GM18909 (cell line): ENCODE measurements at regions not wholly inside any gene's neighbourhood (a gene's known extent, or its start where the extent isn't known, plus 50 kb on each side); places are given as distances from the start of the nearest gene placed in this dataset.
"Not testable (repeated sequence)": the region's sequence is repeated elsewhere in the genome, so short reads cannot be mapped to it uniquely, and the experiment has no call there.

Experiments used
- ATAC-seq: cut with Tn5 transposase; IDR thresholded peaks from one replicate; pipeline ENCODE4 v1.9.1; 2021; ENCODE audit warnings: mild to moderate bottlenecking; ENCODE audit not compliant: unreplicated experiment, poor library complexity

GRCh38 chr4:111959222-111959621, 186.0 kb upstream of the FAM241A start:
- peak; percentile 36 for ATAC-seq

GRCh38 chr4:111960241-111960667, 185.0 kb upstream of the FAM241A start:
- peak; percentile 93 for ATAC-seq

- not testable (repeated sequence) for ATAC-seq
These were observed 184.2 kb upstream of the FAM241A start for GRCh38 chr4:111961026-111961425.

GRCh38 chr4:111961809-111962208, 183.4 kb upstream of the FAM241A start:
- ATAC-seq, result no peak

- peak; percentile 25 for ATAC-seq
These were observed 182.0 kb upstream of the FAM241A start for GRCh38 chr4:111963158-111963700.

- no peak for ATAC-seq
These were observed 167.8 kb upstream of the FAM241A start for GRCh38 chr4:111977419-111977965.

- ATAC-seq, result no peak
These were observed 165.3 kb upstream of the FAM241A start for GRCh38 chr4:111979921-111980320.

GRCh38 chr4:111982089-111982488, 163.2 kb upstream of the FAM241A start:
- no peak for ATAC-seq

- no peak for ATAC-seq
These were observed 161.0 kb upstream of the FAM241A start for GRCh38 chr4:111984169-111984819.

GRCh38 chr4:111985426-111985825, 159.8 kb upstream of the FAM241A start:
- no peak for ATAC-seq

- no peak for ATAC-seq
These were observed 159.2 kb upstream of the FAM241A start for GRCh38 chr4:111986095-111986494.

- no peak for ATAC-seq
These were observed 156.7 kb upstream of the FAM241A start for GRCh38 chr4:111988514-111988913.

GRCh38 chr4:111989817-111990216, 155.4 kb upstream of the FAM241A start:
- ATAC-seq, result no peak

- peak; percentile 94 for ATAC-seq
These were observed 154.1 kb upstream of the FAM241A start for GRCh38 chr4:111991163-111991562.

GRCh38 chr4:111991797-111992196, 153.5 kb upstream of the FAM241A start:
- peak; percentile 33 for ATAC-seq

- no peak for ATAC-seq
These were observed 152.7 kb upstream of the FAM241A start for GRCh38 chr4:111992351-111993168.

- ATAC-seq, result no peak
These were observed 150.9 kb upstream of the FAM241A start for GRCh38 chr4:111994392-111994791.

- ATAC-seq, result no peak
These were observed 147.5 kb upstream of the FAM241A start for GRCh38 chr4:111997785-111998184.

GRCh38 chr4:111999801-112000200, 145.5 kb upstream of the FAM241A start:
- ATAC-seq, result no peak

- no peak for ATAC-seq
These were observed 144.2 kb upstream of the FAM241A start for GRCh38 chr4:112001041-112001440.

GRCh38 chr4:112002248-112002661, 143.0 kb upstream of the FAM241A start:
- ATAC-seq, result no peak
